ENCODE measurements at regions not wholly inside any gene's neighbourhood (a gene's known extent, or its start where the extent isn't known, plus 50 kb on each side); places are given as distances from the start of the nearest gene placed in this dataset.

GRCh38 chr2:61664190-61664589 lies 126.0 kb upstream of the XPO1 start:
- Histone ChIP-seq H3K27me3 (ENCODE audit: control insufficient read depth in 4 of 4, insufficient read depth in 4 of 4, low read length in 3 of 4) (no peaks in the 10 kb centered on the region), H3K36me3 (ENCODE audit: control insufficient read depth in 4 of 4, insufficient read depth in 3 of 4, low read depth in 1 of 4, low read length in 3 of 4) (no peaks in the 10 kb centered on the region), H3K9me3 (ENCODE audit: control insufficient read depth in 4 of 4, low read length in 3 of 4) (no peaks in the 10 kb centered on the region), H3K4me1 (ENCODE audit: control insufficient read depth in 4 of 4, insufficient read depth in 4 of 4, low read length in 3 of 4) (peaks cover 0 to 12% (median 8%) of the 10 kb centered on the region in 4 donors), H3K9ac (ENCODE audit: low read depth in 1 of 2, low read length in 2 of 2) (no peak overlapping the region), H3K27ac (ENCODE audit: low read depth in 1 of 2, low read length in 2 of 2) (no peak overlapping the region), H3K4me3 (ENCODE audit: low read depth in 1 of 3, low read length in 3 of 3) (no peak overlapping the region)
- DNase-seq (ENCODE audit: low spot score) = no peak
- WGBS = 96% methylated on average over 1 of the region's 1 CpG
- TF ChIP-seq ZBTB33 (IDR thresholded peaks at IDR 0.05) (no peak), NR2F2 (IDR thresholded peaks at IDR 0.05) (no peak), EGR1 (IDR thresholded peaks at IDR 0.05; ENCODE audit: low read depth in 2 of 2) (no peak), JUND (IDR thresholded peaks at IDR 0.05) (no peak), HNF4A (conservative IDR thresholded peaks at IDR 0.05) (no peak), MAX (IDR thresholded peaks at IDR 0.05) (no peak), GABPA (IDR thresholded peaks at IDR 0.05 in 1 of 2, conservative IDR thresholded peaks at IDR 0.05 in 1 of 2) (no peak), TAF1 (conservative IDR thresholded peaks at IDR 0.05) (no peak), RAD21 (IDR thresholded peaks at IDR 0.05) (no peak)

- Histone ChIP-seq H3K27ac (ENCODE audit: low read depth in 1 of 2, low read length in 2 of 2) (no peak overlapping the region), H3K4me3 (ENCODE audit: low read depth in 1 of 3, low read length in 3 of 3) (no peak overlapping the region), H3K9ac (ENCODE audit: low read depth in 1 of 2, low read length in 2 of 2) (no peak overlapping the region), H3K27me3 (ENCODE audit: control insufficient read depth in 4 of 4, insufficient read depth in 4 of 4, low read length in 3 of 4) (no peaks in the 10 kb centered on the region), H3K9me3 (ENCODE audit: control insufficient read depth in 4 of 4, low read length in 3 of 4) (no peaks in the 10 kb centered on the region), H3K4me1 (ENCODE audit: control insufficient read depth in 4 of 4, insufficient read depth in 4 of 4, low read length in 3 of 4) (peaks cover 0 to 15% (median 8%) of the 10 kb centered on the region in 4 donors), H3K36me3 (ENCODE audit: control insufficient read depth in 4 of 4, insufficient read depth in 3 of 4, low read depth in 1 of 4, low read length in 3 of 4) (no peaks in the 10 kb centered on the region)
- no peak for DNase-seq (ENCODE audit: low spot score)
- 89% methylated on average over 7 of the region's 7 CpGs for WGBS
- TF ChIP-seq RXRA (IDR thresholded peaks at IDR 0.05) = no peak
- TF ChIP-seq EGR1 (IDR thresholded peaks at IDR 0.05; ENCODE audit: low read depth in 2 of 2) = no peak
- TF ChIP-seq NR2F2 (IDR thresholded peaks at IDR 0.05) = no peak
- no peak for TF ChIP-seq FOXA1 (IDR thresholded peaks at IDR 0.05)
- no peak for TF ChIP-seq HNF4G (IDR thresholded peaks at IDR 0.05)
- no peak for TF ChIP-seq SP1 (IDR thresholded peaks at IDR 0.05)
- TF ChIP-seq RAD21 (IDR thresholded peaks at IDR 0.05) = no peak
- no peak for TF ChIP-seq REST (IDR thresholded peaks at IDR 0.05)
- no peak for TF ChIP-seq MAX (IDR thresholded peaks at IDR 0.05)
Measured at GRCh38 chr2:61662990-61663389, 124.8 kb upstream of the XPO1 start.

Measured in liver (tissue), 7 donors.